ENCODE measurements at regions not wholly inside any gene's neighbourhood (a gene's known extent, or its start where the extent isn't known, plus 50 kb on each side); places are given as distances from the start of the nearest gene placed in this dataset.

DNA sequence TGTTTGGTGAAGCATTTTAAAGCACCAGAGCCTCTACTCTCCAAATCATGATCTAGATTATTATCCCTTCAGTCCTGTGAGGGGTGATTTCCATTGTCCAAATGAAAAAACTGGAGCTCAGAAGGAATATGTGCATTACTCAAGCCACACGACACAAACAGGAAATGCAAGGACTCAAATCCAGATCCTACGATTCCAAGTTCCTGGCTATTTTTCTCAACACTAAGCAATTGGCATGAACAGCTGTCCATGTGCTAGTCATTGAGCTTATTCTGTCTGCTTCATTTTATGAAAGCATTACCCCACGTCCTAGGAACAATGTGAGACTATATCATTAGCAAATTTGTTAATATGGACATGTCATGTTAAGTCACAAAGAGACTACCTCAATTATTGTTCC lies 273.1 kb upstream of the LYPLAL1 start (continued):
- TF ChIP-seq, protein P1, sequence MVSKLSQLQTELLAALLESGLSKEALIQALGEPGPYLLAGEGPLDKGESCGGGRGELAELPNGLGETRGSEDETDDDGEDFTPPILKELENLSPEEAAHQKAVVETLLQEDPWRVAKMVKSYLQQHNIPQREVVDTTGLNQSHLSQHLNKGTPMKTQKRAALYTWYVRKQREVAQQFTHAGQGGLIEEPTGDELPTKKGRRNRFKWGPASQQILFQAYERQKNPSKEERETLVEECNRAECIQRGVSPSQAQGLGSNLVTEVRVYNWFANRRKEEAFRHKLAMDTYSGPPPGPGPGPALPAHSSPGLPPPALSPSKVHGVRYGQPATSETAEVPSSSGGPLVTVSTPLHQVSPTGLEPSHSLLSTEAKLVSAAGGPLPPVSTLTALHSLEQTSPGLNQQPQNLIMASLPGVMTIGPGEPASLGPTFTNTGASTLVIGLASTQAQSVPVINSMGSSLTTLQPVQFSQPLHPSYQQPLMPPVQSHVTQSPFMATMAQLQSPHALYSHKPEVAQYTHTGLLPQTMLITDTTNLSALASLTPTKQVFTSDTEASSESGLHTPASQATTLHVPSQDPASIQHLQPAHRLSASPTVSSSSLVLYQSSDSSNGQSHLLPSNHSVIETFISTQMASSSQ (IDR thresholded peaks at IDR 0.05; ENCODE audit: low read depth): no peak
- TF ChIP-seq, protein P1 (CRISPR knock-in tag; IDR thresholded peaks at IDR 0.05; ENCODE audit: borderline replicate concordance): no peak
- TF ChIP-seq ZNF761 (CRISPR knock-in tag; conservative IDR thresholded peaks at IDR 0.05): no peak
- TF ChIP-seq IRX3 (CRISPR knock-in tag; IDR thresholded peaks at IDR 0.05; ENCODE audit: borderline replicate concordance, low read depth): no peak

DNA sequence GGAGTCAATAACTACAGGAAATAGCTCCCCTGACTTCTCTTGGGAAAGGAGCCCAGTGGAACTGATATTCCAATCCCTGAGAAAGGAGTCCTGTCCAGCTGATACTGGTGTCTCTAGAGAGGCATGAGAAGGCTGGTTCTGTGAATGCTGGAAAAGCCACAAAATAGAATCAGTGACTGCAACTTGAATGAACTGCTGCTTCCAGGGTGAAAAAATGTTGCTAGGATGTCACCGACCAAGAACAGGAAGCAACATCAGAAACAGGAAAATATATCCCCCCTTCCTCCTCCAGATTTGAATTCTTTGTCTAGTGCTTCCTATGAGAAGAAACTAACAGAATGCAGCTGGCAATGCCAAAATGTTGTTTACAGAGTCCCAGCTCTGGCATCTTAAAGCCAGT lies 269.3 kb upstream of the LYPLAL1 start:
- Histone ChIP-seq H3K27ac (ENCODE audit: extremely low read length, insufficient read depth, low read length) (no peak overlapping the region), H3K4me1 (ENCODE audit: insufficient read depth, low read length) (no peaks in the 10 kb centered on the region), H3K4me3 (replicated peaks in 1 of 3; ENCODE audit: insufficient read depth in 1 of 3, low read depth in 2 of 3, low read length in 3 of 3) (no peak overlapping the region), H3K9ac (ENCODE audit: insufficient read depth, low read depth, low read length) (no peak overlapping the region), H4K20me1 (ENCODE audit: insufficient read depth, low read length) (no peaks in the 10 kb centered on the region), H3K36me3 (replicated peaks in 1 of 2; ENCODE audit: control insufficient read depth in 1 of 2, insufficient read depth in 2 of 2, low read length in 2 of 2) (no peaks in the 10 kb centered on the region), H3K9me3 (ENCODE audit: low read length) (no peaks in the 10 kb centered on the region), H2AFZ (ENCODE audit: low read length) (no peak overlapping the region), H3K27me3 (ENCODE audit: control insufficient read depth in 1 of 2, insufficient read depth in 2 of 2, low read length in 2 of 2) (no peaks in the 10 kb centered on the region), H3K4me2 (ENCODE audit: low read depth, low read length) (no peak overlapping the region), H3K79me2 (ENCODE audit: insufficient read depth, low read length) (no peaks in the 10 kb centered on the region)
- FAIRE-seq: no peak
- ATAC-seq: no peak
- in situ Hi-C loops (cut with HindIII; ENCODE audit: extremely low pct_ligation_motif_present, low pct_unique_long_range_greater_than_20kb) (no loop called here), intact Hi-C loops (cut with micrococcal nuclease; ENCODE audit: unreplicated experiment) (no loop called here)
- ChIA-PET CTCF (ENCODE audit: low intra/inter-chr PET ratio, low total read pairs) (no interaction called here), POLR2A (no interaction called here)
- DNase-seq (ENCODE audit: low spot score): no peak
- BruUV-seq (replicated peaks): no TSS peak
- 0% methylated on average over 1 of the region's 1 CpG for WGBS (ENCODE audit: low lambda C conversion rate)
- TF ChIP-seq PATZ1 (CRISPR knock-in tag; IDR thresholded peaks at IDR 0.05) (no peak), KDM6A (CRISPR knock-in tag; IDR thresholded peaks at IDR 0.05; ENCODE audit: low read depth) (no peak), MEF2D (CRISPR knock-in tag; IDR thresholded peaks at IDR 0.05) (no peak)
- TF ChIP-seq, protein P2, sequence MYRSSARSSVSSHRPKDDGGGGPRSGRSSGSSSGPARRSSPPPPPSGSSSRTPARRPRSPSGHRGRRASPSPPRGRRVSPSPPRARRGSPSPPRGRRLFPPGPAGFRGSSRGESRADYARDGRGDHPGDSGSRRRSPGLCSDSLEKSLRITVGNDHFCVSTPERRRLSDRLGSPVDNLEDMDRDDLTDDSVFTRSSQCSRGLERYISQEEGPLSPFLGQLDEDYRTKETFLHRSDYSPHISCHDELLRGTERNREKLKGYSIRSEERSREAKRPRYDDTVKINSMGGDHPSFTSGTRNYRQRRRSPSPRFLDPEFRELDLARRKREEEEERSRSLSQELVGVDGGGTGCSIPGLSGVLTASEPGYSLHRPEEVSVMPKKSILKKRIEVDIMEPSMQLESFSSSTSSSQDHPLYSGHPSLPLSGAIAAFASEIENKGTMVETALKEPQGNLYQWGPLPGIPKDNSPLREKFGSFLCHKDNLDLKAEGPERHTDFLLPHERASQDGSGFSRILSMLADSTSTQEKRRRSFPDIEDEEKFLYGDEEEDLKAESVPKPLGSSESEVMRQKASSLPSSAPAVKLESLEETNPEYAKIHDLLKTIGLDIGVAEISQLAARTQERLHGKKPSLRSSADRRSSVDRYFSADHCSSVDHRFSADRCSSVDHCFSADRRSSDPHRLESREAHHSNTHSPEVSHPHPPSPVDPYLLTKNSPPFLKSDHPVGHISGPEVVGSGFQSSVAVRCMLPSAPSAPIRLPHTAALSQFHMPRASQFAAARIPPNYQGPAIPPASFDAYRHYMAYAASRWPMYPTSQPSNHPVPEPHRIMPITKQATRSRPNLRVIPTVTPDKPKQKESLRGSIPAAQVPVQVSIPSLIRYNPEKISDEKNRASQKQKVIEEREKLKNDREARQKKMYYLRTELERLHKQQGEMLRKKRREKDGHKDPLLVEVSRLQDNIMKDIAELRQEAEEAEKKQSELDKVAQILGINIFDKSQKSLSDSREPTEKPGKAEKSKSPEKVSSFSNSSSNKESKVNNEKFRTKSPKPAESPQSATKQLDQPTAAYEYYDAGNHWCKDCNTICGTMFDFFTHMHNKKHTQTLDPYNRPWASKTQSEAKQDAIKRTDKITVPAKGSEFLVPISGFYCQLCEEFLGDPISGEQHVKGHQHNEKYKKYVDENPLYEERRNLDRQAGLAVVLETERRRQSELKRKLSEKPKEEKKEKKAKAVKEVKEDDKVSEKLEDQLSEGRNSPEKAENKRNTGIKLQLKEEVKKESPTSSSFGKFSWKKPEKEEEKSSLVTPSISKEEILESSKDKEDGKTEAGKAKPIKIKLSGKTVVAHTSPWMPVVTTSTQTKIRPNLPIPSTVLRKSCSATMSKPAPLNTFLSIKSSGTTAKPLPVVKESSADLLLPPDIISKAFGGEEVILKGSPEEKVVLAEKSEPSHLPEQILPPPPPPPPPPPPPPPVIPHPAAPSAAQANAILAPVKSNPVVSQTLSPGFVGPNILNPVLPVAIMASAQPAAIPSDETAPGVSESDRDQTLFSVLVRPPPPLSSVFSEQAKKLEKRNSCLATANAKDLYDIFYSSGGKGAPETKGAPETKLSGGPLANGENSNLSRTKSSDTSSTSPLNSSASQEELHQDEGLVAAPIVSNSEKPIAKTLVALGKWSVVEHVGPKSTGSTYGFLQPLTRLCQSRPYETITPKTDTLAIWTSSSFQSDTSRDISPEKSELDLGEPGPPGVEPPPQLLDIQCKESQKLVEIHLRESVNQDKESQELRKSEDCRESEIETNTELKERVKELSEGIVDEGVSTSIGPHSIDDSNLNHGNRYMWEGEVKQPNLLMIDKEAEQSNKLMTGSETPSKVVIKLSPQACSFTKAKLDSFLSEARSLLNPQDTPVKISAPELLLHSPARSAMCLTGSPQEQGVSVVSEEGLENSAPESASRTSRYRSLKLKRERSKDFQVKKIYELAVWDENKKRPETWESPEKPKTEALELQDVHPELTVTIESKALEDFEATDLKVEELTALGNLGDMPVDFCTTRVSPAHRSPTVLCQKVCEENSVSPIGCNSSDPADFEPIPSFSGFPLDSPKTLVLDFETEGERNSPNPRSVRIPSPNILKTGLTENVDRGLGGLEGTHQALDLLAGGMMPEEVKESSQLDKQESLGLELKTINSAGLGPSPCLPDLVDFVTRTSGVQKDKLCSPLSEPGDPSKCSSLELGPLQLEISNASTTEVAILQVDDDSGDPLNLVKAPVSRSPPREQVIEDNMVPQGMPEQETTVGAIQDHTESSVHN (CRISPR knock-in tag; IDR thresholded peaks at IDR 0.05): no peak

Data from HepG2 (cell line).